Testis (tissue), 2 donors: ENCODE measurements at regions not wholly inside any gene's neighbourhood (a gene's known extent, or its start where the extent isn't known, plus 50 kb on each side); places are given as distances from the start of the nearest gene placed in this dataset.

ENCODE experiments used
- CTCF ChIP-seq, 3 experiments: fragments of 450-650 bp in 2 of 3; fragments of 200-600 bp in 1 of 3; sonication (generic) in 1 of 3; IDR thresholded peaks; one replicate each; pipeline ENCODE4 v1.5.1; 2016 to 2019; ENCODE audit warnings: antibody characterized with exemption in 3 of 3, mild to moderate bottlenecking in 2 of 3, moderate library complexity in 1 of 3
- POLR2A ChIP-seq: fragments of 450-650 bp; IDR thresholded peaks from one replicate; pipeline ENCODE4 v1.6.1; 2017; ENCODE audit warnings: antibody characterized with exemption, mild to moderate bottlenecking, moderate library complexity

GRCh38 chr14:101501341-101501740 lies 60.0 kb upstream of the DIO3 start:
- TF ChIP-seq POLR2A: no peak
- no peak for TF ChIP-seq CTCF (IDR thresholded peaks at IDR 0.05)
